K562 (cell line): ENCODE measurements at regions not wholly inside any gene's neighbourhood (a gene's known extent, or its start where the extent isn't known, plus 50 kb on each side); places are given as distances from the start of the nearest gene placed in this dataset.
A peak's percentile ranks its signal among the peaks of the same experiment; 100 is the strongest.

Source experiments
- ATAC-seq: fragments of 200-7000 bp; cut with Tn5 transposase; 3 replicates; pipeline ENCODE4 v1.9.1; 2020; ENCODE audit warnings: moderate library complexity
- BruUV-seq: library from RNA; stranded (reverse); fragments of 400-500 nt; replicated peaks from 2 replicates; lab custom pipeline; 2021; lab: Mats Ljungman, UMichigan
- CTCF ChIA-PET: fragments of 300-600 bp; formaldehyde crosslinking; extraction: SDS; loops from one replicate; lab custom pipeline; 2021; ENCODE audit warnings: low intra/inter-chr PET ratio; lab: Yijun Ruan, JAX
- POLR2A ChIA-PET: fragments of 300-600, 350-650 bp; sonication (Branson Sonifier 250); formaldehyde crosslinking; extraction: SDS; loops from one replicate; lab custom pipeline; 2021; ENCODE audit warnings: antibody characterized with exemption, inconsistent platforms; lab: Yijun Ruan, JAX
- DNase-seq, 4 experiments: peaks; one replicate each; pipeline versions ENCODE4 v3.0.0 to v3.0.0-alpha.2; 2011 to 2018; ENCODE audit warnings: low spot score in 3 of 4, mixed read lengths in 3 of 4; ENCODE audit errors: extremely low read depth in 1 of 4
- FAIRE-seq: peaks from 2 replicates; lab custom pipeline; 2011; peaks lifted over from hg19 to GRCh38; lab: Jason Lieb, UNC
- H2AFZ ChIP-seq: 2 replicates; pipeline ENCODE4 v1.6.0; 2011; ENCODE audit warnings: low read depth, low read length, control low read depth, inconsistent platforms
- H3K27ac ChIP-seq: fragments of 200-600 bp; 3 replicates; pipeline ENCODE4 v1.8.0; 2011; ENCODE audit warnings: low read depth, mild to moderate bottlenecking, control low read depth, inconsistent platforms, low read length, moderate library complexity, mixed read lengths; ENCODE audit errors: extremely low read depth
- H3K27me3 ChIP-seq, 2 experiments: fragments of 300-600 bp in 1 of 2; 2 replicates in 1 of 2; 3 replicates in 1 of 2; pipeline versions ENCODE4 v1.6.0 to v1.8.0; 2011; ENCODE audit warnings: inconsistent platforms in 2 of 2, low read length in 2 of 2, mild to moderate bottlenecking in 1 of 2, mixed read lengths in 1 of 2, moderate library complexity in 1 of 2; ENCODE audit not compliant: control insufficient read depth in 2 of 2, insufficient read depth in 2 of 2
- H3K36me3 ChIP-seq: fragments of 300-600 bp; 3 replicates; pipeline ENCODE4 v1.8.0; 2011; ENCODE audit warnings: mild to moderate bottlenecking, low read length, inconsistent platforms; ENCODE audit not compliant: control insufficient read depth, insufficient read depth
- H3K4me1 ChIP-seq, 2 experiments: fragments of 200-600 bp in 1 of 2; replicated peaks in 1 of 2; 2 replicates in 1 of 2; 3 replicates in 1 of 2; pipeline versions ENCODE4 v1.5.1 to v1.8.0; 2011; ENCODE audit warnings: inconsistent platforms in 2 of 2, low read length in 2 of 2, mild to moderate bottlenecking in 1 of 2, mixed read lengths in 1 of 2, moderate library complexity in 1 of 2; ENCODE audit not compliant: control insufficient read depth in 2 of 2, insufficient read depth in 2 of 2
- H3K4me2 ChIP-seq: 2 replicates; pipeline ENCODE4 v1.6.1; 2011; ENCODE audit warnings: low read length, control low read depth, inconsistent platforms, mixed read lengths; ENCODE audit not compliant: insufficient read depth
- H3K4me3 ChIP-seq: fragments of 200-600 bp; sonication (generic), shearing (Covaris generic); 2 replicates; pipeline ENCODE4 v1.5.1; 2016; ENCODE audit warnings: control low read depth, inconsistent platforms
- H3K79me2 ChIP-seq: fragments of 200-600 bp; 3 replicates; pipeline ENCODE4 v1.8.0; 2011; ENCODE audit warnings: low read length, inconsistent platforms; ENCODE audit not compliant: control insufficient read depth, insufficient read depth
- H3K9ac ChIP-seq, 2 experiments: 2 replicates each; pipeline versions ENCODE4 v1.6.0 to v1.6.1; 2011; ENCODE audit warnings: low read depth in 2 of 2, low read length in 2 of 2, control low read depth in 1 of 2, inconsistent platforms in 1 of 2, mild to moderate bottlenecking in 1 of 2, mixed read lengths in 1 of 2; ENCODE audit not compliant: insufficient read depth in 1 of 2
- H3K9me1 ChIP-seq: one replicate; pipeline ENCODE4 v1.6.0; 2011; ENCODE audit warnings: inconsistent platforms, mild to moderate bottlenecking, low read length, moderate library complexity; ENCODE audit not compliant: control insufficient read depth, insufficient read depth
- H3K9me3 ChIP-seq: replicated peaks from 2 replicates; pipeline ENCODE4 v1.5.1; 2011; ENCODE audit warnings: low read depth, low read length, inconsistent platforms; ENCODE audit not compliant: control insufficient read depth, insufficient read depth
- H4K20me1 ChIP-seq: replicated peaks from 2 replicates; pipeline ENCODE4 v1.6.1; 2011; ENCODE audit warnings: low read length, inconsistent platforms, mixed read lengths; ENCODE audit not compliant: control insufficient read depth, insufficient read depth
- FOXM1 ChIP-seq, 2 experiments: fragments of 450-650 bp in 1 of 2; sonication (generic) in 1 of 2; formaldehyde crosslinking in 1 of 2; IDR thresholded peaks; 2 replicates each; pipeline versions ENCODE4 v1.6.1 to v1.9.0; 2017 to 2022; ENCODE audit warnings: low read depth in 2 of 2, mild to moderate bottlenecking in 2 of 2, missing genetic modification reagents in 1 of 2, moderate library complexity in 1 of 2
- GMEB1 ChIP-seq: fragments of 250-450 bp; sonication (Bioruptor Pico); IDR thresholded peaks from 2 replicates; pipeline ENCODE4 v1.4.0; 2020; ENCODE audit warnings: mild to moderate bottlenecking
- ILK ChIP-seq: fragments of 450-650 bp; IDR thresholded peaks from 2 replicates; pipeline ENCODE4 v1.6.1; 2016; ENCODE audit warnings: missing genetic modification characterization, low read depth, mild to moderate bottlenecking, missing compliant biosample characterization, moderate library complexity, borderline replicate concordance
- JUND ChIP-seq, 2 experiments: IDR thresholded peaks; 2 replicates in 1 of 2; 3 replicates in 1 of 2; pipeline ENCODE4 v1.6.1; 2011; ENCODE audit warnings: borderline replicate concordance in 2 of 2, low read depth in 2 of 2, low read length in 2 of 2, improper control_type of control experiment in 1 of 2, missing biosample characterization in 1 of 2, missing genetic modification characterization in 1 of 2, missing genetic modification reagents in 1 of 2
- PHF21A ChIP-seq: fragments of 450-650 bp; IDR thresholded peaks from 2 replicates; pipeline ENCODE4 v1.6.1; 2017; ENCODE audit warnings: low read depth, borderline replicate concordance
- RBM39 ChIP-seq: fragments of 200-400 bp; formaldehyde crosslinking; optimal IDR thresholded peaks from 2 replicates; pipeline ENCODE3; 2018; ENCODE audit warnings: low read depth, low read length
- SMC3 ChIP-seq: conservative IDR thresholded peaks from 2 replicates; pipeline ENCODE4 v1.6.1; 2011; ENCODE audit warnings: low read depth, low read length, improper control_type of control experiment; ENCODE audit not compliant: insufficient read depth
- TCF7L2 ChIP-seq: fragments of 150-350 bp; IDR thresholded peaks from 2 replicates; pipeline ENCODE4 v1.6.1; 2016; ENCODE audit warnings: low read depth, mild to moderate bottlenecking, low read length, moderate library complexity
- ZFP1 ChIP-seq: fragments of 450-650 bp; formaldehyde crosslinking; IDR thresholded peaks from 2 replicates; pipeline ENCODE4 v1.4.0; 2020; ENCODE audit warnings: mild to moderate bottlenecking, mixed read lengths
- ZNF639 ChIP-seq, 2 experiments: fragments of 200-800 bp in 1 of 2; sonication (Bioruptor generic) in 1 of 2; sonication (generic) in 1 of 2; formaldehyde crosslinking in 1 of 2; IDR thresholded peaks in 1 of 2; conservative IDR thresholded peaks in 1 of 2; 2 replicates each; pipeline versions ENCODE4 v1.5.0 to v1.6.1; 2016 to 2020; ENCODE audit warnings: missing compliant biosample characterization in 1 of 2, missing genetic modification characterization in 1 of 2, missing genetic modification reagents in 1 of 2
- WGBS: fragments of 100-300 bp; shearing (Covaris generic); methylation state at CpG from one replicate; pipeline ENCODE4 v1.1.6; 2016; ENCODE audit warnings: low coverage, mixed read lengths; ENCODE audit not compliant: insufficient coverage; ENCODE audit errors: missing lambda C conversion rate; 5-methylcytosine and 5-hydroxymethylcytosine counted together
- in situ Hi-C: fragments of 300-500 bp; cut with MboI; formaldehyde crosslinking; loops from 4 replicates; pipeline ENCODE4 v1.15.0; 2018; ENCODE audit warnings: inconsistent platforms, mixed read lengths
- intact Hi-C: fragments of 100-400 bp; cut with micrococcal nuclease; formaldehyde crosslinking; loops from 2 replicates; pipeline ENCODE4 v1.14.2; 2022
- TF ChIP-seq, protein P1 (sequence below): fragments of 250-450 bp; sonication (Bioruptor Pico); IDR thresholded peaks from 2 replicates; pipeline ENCODE4 v1.8.0; 2022; ENCODE audit warnings: moderate library complexity, mild to moderate bottlenecking, inconsistent platforms
- TF ChIP-seq, protein P2 (sequence below): sonication (generic); formaldehyde crosslinking; IDR thresholded peaks from 2 replicates; pipeline ENCODE4 v1.8.1; 2022; ENCODE audit warnings: missing genetic modification reagents

DNA sequence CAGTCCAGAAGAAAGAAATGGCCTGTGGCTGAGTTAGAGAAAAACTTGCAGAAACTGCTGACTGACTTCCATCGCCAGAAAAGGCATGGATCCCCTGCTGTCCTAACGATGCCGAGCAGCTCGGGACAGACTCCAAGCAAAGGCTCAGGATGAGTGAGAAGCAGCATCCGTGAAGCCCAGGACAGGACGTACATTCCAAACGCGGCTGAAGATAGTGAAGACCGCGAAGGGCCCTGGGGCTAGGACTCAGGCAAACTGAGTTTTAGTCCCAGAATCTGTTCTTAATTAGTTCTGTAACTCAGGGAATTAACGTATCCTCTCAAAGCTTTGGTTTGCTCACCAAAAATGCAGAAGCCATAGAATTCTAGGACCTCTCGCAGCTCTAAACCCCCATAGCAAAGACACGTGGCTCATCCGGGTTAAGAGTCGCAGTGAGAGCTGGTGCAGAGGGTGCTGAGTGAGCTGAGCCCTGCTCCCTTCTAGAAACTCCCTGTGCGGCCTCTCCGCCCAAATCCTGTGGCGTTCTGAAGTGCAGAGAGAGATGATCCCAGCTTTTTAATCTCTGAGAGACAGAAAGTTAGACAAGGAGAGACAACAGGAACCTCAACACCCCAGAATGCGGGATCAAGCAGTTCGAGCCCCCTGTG is 132.9 kb upstream of the THBS2 start (continued):
- TF ChIP-seq, protein P1, sequence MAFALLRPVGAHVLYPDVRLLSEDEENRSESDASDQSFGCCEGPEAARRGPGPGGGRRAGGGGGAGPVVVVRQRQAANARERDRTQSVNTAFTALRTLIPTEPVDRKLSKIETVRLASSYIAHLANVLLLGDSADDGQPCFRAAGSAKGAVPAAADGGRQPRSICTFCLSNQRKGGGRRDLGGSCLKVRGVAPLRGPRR (CRISPR knock-in tag), result no peak
- TF ChIP-seq ILK (tag), result no peak
- TF ChIP-seq, protein P2, sequence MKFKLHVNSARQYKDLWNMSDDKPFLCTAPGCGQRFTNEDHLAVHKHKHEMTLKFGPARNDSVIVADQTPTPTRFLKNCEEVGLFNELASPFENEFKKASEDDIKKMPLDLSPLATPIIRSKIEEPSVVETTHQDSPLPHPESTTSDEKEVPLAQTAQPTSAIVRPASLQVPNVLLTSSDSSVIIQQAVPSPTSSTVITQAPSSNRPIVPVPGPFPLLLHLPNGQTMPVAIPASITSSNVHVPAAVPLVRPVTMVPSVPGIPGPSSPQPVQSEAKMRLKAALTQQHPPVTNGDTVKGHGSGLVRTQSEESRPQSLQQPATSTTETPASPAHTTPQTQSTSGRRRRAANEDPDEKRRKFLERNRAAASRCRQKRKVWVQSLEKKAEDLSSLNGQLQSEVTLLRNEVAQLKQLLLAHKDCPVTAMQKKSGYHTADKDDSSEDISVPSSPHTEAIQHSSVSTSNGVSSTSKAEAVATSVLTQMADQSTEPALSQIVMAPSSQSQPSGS (CRISPR knock-in tag), result no peak
- no peak for TF ChIP-seq ZFP1
- no peak for TF ChIP-seq PHF21A

- in situ Hi-C loops (no loop called here), intact Hi-C loops (no loop called here)
- Histone ChIP-seq H3K9me3 (no peaks in the 10 kb centered on the region), H3K4me1 (no peaks in the 10 kb centered on the region), H3K4me3 (no peak overlapping the region), H3K27me3 (peaks cover 18 to 41% of the 10 kb centered on the region in 2 experiments; a peak in 4 of 5 replicates), H3K9ac (no peak overlapping the region), H3K79me2 (no peaks in the 10 kb centered on the region), H3K36me3 (no peaks in the 10 kb centered on the region), H3K4me2 (no peak overlapping the region), H3K9me1 (no peaks in the 10 kb centered on the region), H2AFZ (no peak overlapping the region), H3K27ac (no peak overlapping the region), H4K20me1 (no peaks in the 10 kb centered on the region)
- ATAC-seq, result no peak
- peak; percentile 61 for FAIRE-seq
- DNase-seq, result no peak
- BruUV-seq, result no TSS peak
- WGBS, result 11% methylated on average over 9 of the region's 9 CpGs
- TF ChIP-seq ZNF639 (CRISPR knock-in tag; conservative IDR thresholded peaks at IDR 0.05 in 1 of 2, IDR thresholded peaks at IDR 0.05 in 1 of 2) (no peak), GMEB1 (CRISPR knock-in tag) (no peak), TCF7L2 (no peak), JUND (IDR thresholded peaks at IDR 0.05; ENCODE audit: borderline replicate concordance, low read depth, low read length) (no peak), JUND (tag; IDR thresholded peaks at IDR 0.05; ENCODE audit: borderline replicate concordance, low read depth, low read length) (no peak), FOXM1 (IDR thresholded peaks at IDR 0.05; ENCODE audit: low read depth) (no peak), FOXM1 (CRISPR knock-in tag; IDR thresholded peaks at IDR 0.05; ENCODE audit: low read depth) (no peak), SMC3 (no peak), RBM39 (no peak)
- ChIA-PET CTCF (no interaction called here), POLR2A (no interaction called here)
Observed at GRCh38 chr6:169385237-169385880, 131.7 kb upstream of the THBS2 start.
